HCT116 (cell line): ENCODE measurements at regions not wholly inside any gene's neighbourhood (a gene's known extent, or its start where the extent isn't known, plus 50 kb on each side); places are given as distances from the start of the nearest gene placed in this dataset.

Experiments
- ATAC-seq: fragments of 200-7000 bp; cut with Tn5 transposase; 2 replicates; pipeline ENCODE4 v1.9.1; 2020; ENCODE audit warnings: mild to moderate bottlenecking, moderate library complexity
- BruUV-seq: library from RNA; stranded (reverse); fragments of 400-500 nt; replicated peaks from 2 replicates; lab custom pipeline; 2021; lab: Mats Ljungman, UMichigan
- CTCF ChIA-PET: fragments of 300-600 bp; sonication (Branson Sonifier 250); formaldehyde crosslinking; loops from one replicate; lab custom pipeline; 2021; ENCODE audit warnings: antibody characterized with exemption; lab: Charles Lee
- POLR2A ChIA-PET: fragments of 300-600, 350-600 bp; sonication (Branson Sonifier 250); formaldehyde crosslinking; loops from one replicate; lab custom pipeline; 2021; ENCODE audit warnings: antibody characterized with exemption; lab: Charles Lee
- RAD21 ChIA-PET, 2 experiments: fragments of 300-600 bp; sonication (Branson Sonifier 250); formaldehyde crosslinking; loops; one replicate each; lab custom pipeline; 2023; ENCODE audit warnings: low total read pairs in 2 of 2; ENCODE audit not compliant: uncharacterized antibody in 2 of 2, unreplicated experiment in 2 of 2, low non-redundant PET in 1 of 2; lab: Charles Lee
- DNase-seq: peaks from one replicate; pipeline ENCODE4 v3.0.0-alpha.2; 2010; ENCODE audit warnings: low read depth, low spot score
- H2AFZ ChIP-seq: fragments of 200-600 bp; shearing (Covaris generic), sonication (generic); 2 replicates; pipeline ENCODE4 v1.6.1; 2017; ENCODE audit warnings: low read depth, mixed run types, mixed read lengths, antibody characterized with exemption, low read length; ENCODE audit not compliant: poor library complexity, severe bottlenecking
- H3K27ac ChIP-seq: 2 replicates; pipeline ENCODE4 v1.5.1; 2012; ENCODE audit warnings: low read depth, low read length
- H3K27me3 ChIP-seq: fragments of 200-600 bp; sonication (generic); 2 replicates; pipeline ENCODE4 v1.6.1; 2016; ENCODE audit warnings: mixed run types, low read length, mixed read lengths; ENCODE audit not compliant: insufficient read depth
- H3K36me3 ChIP-seq, 2 experiments: fragments of 200-500 bp in 1 of 2; fragments of 200-600 bp in 1 of 2; sonication (Bioruptor generic) in 1 of 2; sonication (generic) in 1 of 2; 2 replicates each; pipeline versions ENCODE4 v1.5.1 to v1.6.1; 2014 to 2016; ENCODE audit warnings: low read length in 2 of 2, inconsistent platforms in 1 of 2, mixed read lengths in 1 of 2, mixed run types in 1 of 2; ENCODE audit not compliant: insufficient read depth in 2 of 2, control insufficient read depth in 1 of 2
- H3K4me1 ChIP-seq, 2 experiments: fragments of 200-600 bp in 1 of 2; sonication (generic) in 1 of 2; 2 replicates each; pipeline versions ENCODE4 v1.5.1 to v1.6.1; 2012 to 2017; ENCODE audit warnings: low read length in 2 of 2, inconsistent platforms in 1 of 2, mild to moderate bottlenecking in 1 of 2, mixed read lengths in 1 of 2, mixed run types in 1 of 2, moderate library complexity in 1 of 2; ENCODE audit not compliant: insufficient read depth in 2 of 2, control insufficient read depth in 1 of 2
- H3K4me2 ChIP-seq: fragments of 200-600 bp; sonication (generic); 2 replicates; pipeline ENCODE4 v1.6.1; 2017; ENCODE audit warnings: mixed run types, low read length, mixed read lengths
- H3K4me3 ChIP-seq, 2 experiments: fragments of 200-600 bp in 1 of 2; sonication (generic) in 1 of 2; replicated peaks in 1 of 2; 2 replicates each; pipeline ENCODE4 v1.5.1; 2011 to 2016; ENCODE audit warnings: low read length in 2 of 2, control low read depth in 1 of 2, low read depth in 1 of 2, mild to moderate bottlenecking in 1 of 2, mixed read lengths in 1 of 2, mixed run types in 1 of 2
- H3K79me2 ChIP-seq: fragments of 200-600 bp; sonication (generic); 2 replicates; pipeline ENCODE4 v1.6.1; 2017; ENCODE audit warnings: mild to moderate bottlenecking, mixed run types, low read length, moderate library complexity, mixed read lengths; ENCODE audit not compliant: insufficient read depth
- H3K9ac ChIP-seq: fragments of 200-600 bp; sonication (generic); 2 replicates; pipeline ENCODE4 v1.6.1; 2016; ENCODE audit warnings: low read length, mixed read lengths
- H3K9me2 ChIP-seq: fragments of 200-600 bp; sonication (generic), shearing (Covaris generic); 2 replicates; pipeline ENCODE4 v1.6.1; 2017; ENCODE audit warnings: mixed run types, mild to moderate bottlenecking, moderate library complexity; ENCODE audit not compliant: insufficient read depth
- H3K9me3 ChIP-seq, 2 experiments: fragments of 200-500 bp in 1 of 2; fragments of 200-600 bp in 1 of 2; sonication (Bioruptor generic) in 1 of 2; sonication (generic) in 1 of 2; 2 replicates each; pipeline ENCODE4 v1.6.1; 2014 to 2017; ENCODE audit warnings: low read length in 2 of 2, mixed read lengths in 2 of 2, inconsistent platforms in 1 of 2, low read depth in 1 of 2, mild to moderate bottlenecking in 1 of 2, mixed run types in 1 of 2, moderate library complexity in 1 of 2; ENCODE audit not compliant: control insufficient read depth in 1 of 2, insufficient read depth in 1 of 2
- H4K20me1 ChIP-seq: fragments of 200-600 bp; sonication (generic), shearing (Covaris generic); 2 replicates; pipeline ENCODE4 v1.6.1; 2017; ENCODE audit warnings: mixed run types, mild to moderate bottlenecking, moderate library complexity; ENCODE audit not compliant: insufficient read depth
- CEBPB ChIP-seq: IDR thresholded peaks from 2 replicates; pipeline ENCODE4 v1.6.1; 2012; ENCODE audit warnings: low read depth
- EGR1 ChIP-seq: IDR thresholded peaks from 2 replicates; pipeline ENCODE4 v1.6.1; 2012; ENCODE audit warnings: low read depth
- ELF1 ChIP-seq: IDR thresholded peaks from 2 replicates; pipeline ENCODE4 v1.6.1; 2012; ENCODE audit warnings: low read depth, borderline replicate concordance
- EZH2 ChIP-seq: fragments of 200-600 bp; sonication (generic); IDR thresholded peaks from 2 replicates; pipeline ENCODE4 v1.6.1; 2017; ENCODE audit warnings: antibody characterized with exemption, mixed run types
- FOSL1 ChIP-seq: IDR thresholded peaks from 2 replicates; pipeline ENCODE4 v1.6.1; 2012; ENCODE audit warnings: low read depth
- JUND ChIP-seq: IDR thresholded peaks from 2 replicates; pipeline ENCODE4 v1.6.1; 2012
- POLR2A ChIP-seq: IDR thresholded peaks from 2 replicates; pipeline ENCODE4 v1.7.0; 2011; ENCODE audit warnings: borderline replicate concordance; ENCODE audit not compliant: insufficient read depth, insufficient read length; ENCODE audit errors: extremely low read depth
- POLR2AphosphoS5 ChIP-seq: IDR thresholded peaks from 2 replicates; pipeline ENCODE4 v1.6.1; 2011; ENCODE audit warnings: mild to moderate bottlenecking, low read depth, low read length, moderate library complexity
- RAD21 ChIP-seq: IDR thresholded peaks from 2 replicates; pipeline ENCODE4 v1.6.1; 2012; ENCODE audit warnings: low read depth, mild to moderate bottlenecking
- SIN3A ChIP-seq: IDR thresholded peaks from 2 replicates; pipeline ENCODE4 v1.6.1; 2012; ENCODE audit warnings: low read depth
- SP1 ChIP-seq: IDR thresholded peaks from 2 replicates; pipeline ENCODE4 v1.6.1; 2012; ENCODE audit warnings: low read depth
- SRF ChIP-seq: IDR thresholded peaks from 2 replicates; pipeline ENCODE4 v1.6.1; 2012; ENCODE audit warnings: low read depth
- YY1 ChIP-seq: IDR thresholded peaks from 2 replicates; pipeline ENCODE4 v1.6.1; 2011; ENCODE audit warnings: low read length, low read depth, moderate library complexity, mild to moderate bottlenecking; ENCODE audit not compliant: insufficient replicate concordance; ENCODE audit errors: extremely low read depth
- ZFX ChIP-seq: fragments of 450-650 bp; IDR thresholded peaks from 2 replicates; pipeline ENCODE4 v1.6.1; 2017
- ZNF274 ChIP-seq: fragments of 200-500 bp; sonication (Bioruptor generic); IDR thresholded peaks from 2 replicates; pipeline ENCODE4 v1.6.1; 2014; ENCODE audit warnings: mild to moderate bottlenecking, low read depth, low read length, inconsistent platforms
- intact Hi-C: fragments of 100-400 bp; cut with micrococcal nuclease; formaldehyde crosslinking; loops from 2 replicates; pipeline ENCODE4 v1.10.0; 2022
- TF ChIP-seq, protein P1 (sequence below): IDR thresholded peaks from 2 replicates; pipeline ENCODE4 v1.6.1; 2012; ENCODE audit warnings: low read depth
- TF ChIP-seq, protein P2 (sequence below): IDR thresholded peaks from 2 replicates; pipeline ENCODE4 v1.6.1; 2012
- TF ChIP-seq, protein P3 (sequence below): IDR thresholded peaks from 2 replicates; pipeline ENCODE4 v1.6.1; 2011; ENCODE audit warnings: mild to moderate bottlenecking, low read length, moderate library complexity; ENCODE audit not compliant: insufficient replicate concordance; ENCODE audit errors: extremely low read depth
- TF ChIP-seq, protein P4 (sequence below), 3 experiments: fragments of 200-600 bp in 1 of 3; sonication (generic) in 1 of 3; IDR thresholded peaks in 2 of 3; conservative IDR thresholded peaks in 1 of 3; 2 replicates each; pipeline ENCODE4 v1.5.1; 2012 to 2017; ENCODE audit warnings: low read depth in 2 of 3, low read length in 2 of 3, antibody characterized with exemption in 1 of 3, borderline replicate concordance in 1 of 3, control low read depth in 1 of 3, mild to moderate bottlenecking in 1 of 3, mixed read lengths in 1 of 3, mixed run types in 1 of 3, moderate library complexity in 1 of 3; ENCODE audit not compliant: insufficient read depth in 1 of 3
- TF ChIP-seq, protein P5 (sequence below): IDR thresholded peaks from 2 replicates; pipeline ENCODE4 v1.6.1; 2012

DNA sequence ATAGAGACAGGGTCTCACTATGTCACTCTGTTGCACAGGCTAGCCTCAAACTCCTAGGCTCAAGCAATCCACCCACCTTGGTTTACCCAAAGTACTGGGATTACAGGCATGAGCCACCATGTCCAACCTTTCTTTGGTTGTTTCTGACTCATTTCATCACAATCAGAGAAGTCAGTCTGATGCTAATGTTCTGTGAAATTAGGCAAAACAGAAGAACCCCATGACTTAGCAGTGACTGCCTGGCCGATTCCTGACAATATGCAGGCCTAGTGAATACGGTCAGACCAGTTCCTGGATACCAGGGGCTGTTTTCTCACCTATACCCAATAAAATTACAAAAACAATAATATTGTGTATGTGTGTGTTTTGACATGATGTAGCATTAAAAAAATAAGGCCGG, 58.8 kb upstream of the BTN3A2 start:
- ChIA-PET RAD21 (no interaction called here), POLR2A (interaction anchor here (1.0 kb wide), 1 partner anchor 108 kb away, joined by 3 read pairs; no protein-coding TSS in a partner anchor)
- H3K4me3 ChIP-seq, result no peak overlapping the region
- DNase-seq, result no peak
- H3K27ac ChIP-seq, result no peak overlapping the region
- no peaks in the 10 kb centered on the region for H3K9me2 ChIP-seq
- no peaks in the 10 kb centered on the region for H3K9me3 ChIP-seq
- no peak for TF ChIP-seq CEBPB
- TF ChIP-seq SIN3A, result no peak
- no peak for TF ChIP-seq RAD21
- TF ChIP-seq, protein P1, sequence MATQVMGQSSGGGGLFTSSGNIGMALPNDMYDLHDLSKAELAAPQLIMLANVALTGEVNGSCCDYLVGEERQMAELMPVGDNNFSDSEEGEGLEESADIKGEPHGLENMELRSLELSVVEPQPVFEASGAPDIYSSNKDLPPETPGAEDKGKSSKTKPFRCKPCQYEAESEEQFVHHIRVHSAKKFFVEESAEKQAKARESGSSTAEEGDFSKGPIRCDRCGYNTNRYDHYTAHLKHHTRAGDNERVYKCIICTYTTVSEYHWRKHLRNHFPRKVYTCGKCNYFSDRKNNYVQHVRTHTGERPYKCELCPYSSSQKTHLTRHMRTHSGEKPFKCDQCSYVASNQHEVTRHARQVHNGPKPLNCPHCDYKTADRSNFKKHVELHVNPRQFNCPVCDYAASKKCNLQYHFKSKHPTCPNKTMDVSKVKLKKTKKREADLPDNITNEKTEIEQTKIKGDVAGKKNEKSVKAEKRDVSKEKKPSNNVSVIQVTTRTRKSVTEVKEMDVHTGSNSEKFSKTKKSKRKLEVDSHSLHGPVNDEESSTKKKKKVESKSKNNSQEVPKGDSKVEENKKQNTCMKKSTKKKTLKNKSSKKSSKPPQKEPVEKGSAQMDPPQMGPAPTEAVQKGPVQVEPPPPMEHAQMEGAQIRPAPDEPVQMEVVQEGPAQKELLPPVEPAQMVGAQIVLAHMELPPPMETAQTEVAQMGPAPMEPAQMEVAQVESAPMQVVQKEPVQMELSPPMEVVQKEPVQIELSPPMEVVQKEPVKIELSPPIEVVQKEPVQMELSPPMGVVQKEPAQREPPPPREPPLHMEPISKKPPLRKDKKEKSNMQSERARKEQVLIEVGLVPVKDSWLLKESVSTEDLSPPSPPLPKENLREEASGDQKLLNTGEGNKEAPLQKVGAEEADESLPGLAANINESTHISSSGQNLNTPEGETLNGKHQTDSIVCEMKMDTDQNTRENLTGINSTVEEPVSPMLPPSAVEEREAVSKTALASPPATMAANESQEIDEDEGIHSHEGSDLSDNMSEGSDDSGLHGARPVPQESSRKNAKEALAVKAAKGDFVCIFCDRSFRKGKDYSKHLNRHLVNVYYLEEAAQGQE, result no peak
- no peak for TF ChIP-seq POLR2A
- TF ChIP-seq ZFX, result no peak
- TF ChIP-seq, protein P2, sequence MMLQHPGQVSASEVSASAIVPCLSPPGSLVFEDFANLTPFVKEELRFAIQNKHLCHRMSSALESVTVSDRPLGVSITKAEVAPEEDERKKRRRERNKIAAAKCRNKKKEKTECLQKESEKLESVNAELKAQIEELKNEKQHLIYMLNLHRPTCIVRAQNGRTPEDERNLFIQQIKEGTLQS, result no peak
- TF ChIP-seq SRF, result no peak
- TF ChIP-seq FOSL1, result no peak
- TF ChIP-seq JUND, result no peak
- TF ChIP-seq POLR2AphosphoS5, result no peak
- TF ChIP-seq ZNF274, result no peak
- TF ChIP-seq EGR1, result no peak
- no peak for TF ChIP-seq SP1
- no peak for TF ChIP-seq ELF1
- no peak for TF ChIP-seq EZH2
- TF ChIP-seq, protein P3, sequence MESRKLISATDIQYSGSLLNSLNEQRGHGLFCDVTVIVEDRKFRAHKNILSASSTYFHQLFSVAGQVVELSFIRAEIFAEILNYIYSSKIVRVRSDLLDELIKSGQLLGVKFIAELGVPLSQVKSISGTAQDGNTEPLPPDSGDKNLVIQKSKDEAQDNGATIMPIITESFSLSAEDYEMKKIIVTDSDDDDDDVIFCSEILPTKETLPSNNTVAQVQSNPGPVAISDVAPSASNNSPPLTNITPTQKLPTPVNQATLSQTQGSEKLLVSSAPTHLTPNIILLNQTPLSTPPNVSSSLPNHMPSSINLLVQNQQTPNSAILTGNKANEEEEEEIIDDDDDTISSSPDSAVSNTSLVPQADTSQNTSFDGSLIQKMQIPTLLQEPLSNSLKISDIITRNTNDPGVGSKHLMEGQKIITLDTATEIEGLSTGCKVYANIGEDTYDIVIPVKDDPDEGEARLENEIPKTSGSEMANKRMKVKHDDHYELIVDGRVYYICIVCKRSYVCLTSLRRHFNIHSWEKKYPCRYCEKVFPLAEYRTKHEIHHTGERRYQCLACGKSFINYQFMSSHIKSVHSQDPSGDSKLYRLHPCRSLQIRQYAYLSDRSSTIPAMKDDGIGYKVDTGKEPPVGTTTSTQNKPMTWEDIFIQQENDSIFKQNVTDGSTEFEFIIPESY, result no peak
- TF ChIP-seq, protein P4, sequence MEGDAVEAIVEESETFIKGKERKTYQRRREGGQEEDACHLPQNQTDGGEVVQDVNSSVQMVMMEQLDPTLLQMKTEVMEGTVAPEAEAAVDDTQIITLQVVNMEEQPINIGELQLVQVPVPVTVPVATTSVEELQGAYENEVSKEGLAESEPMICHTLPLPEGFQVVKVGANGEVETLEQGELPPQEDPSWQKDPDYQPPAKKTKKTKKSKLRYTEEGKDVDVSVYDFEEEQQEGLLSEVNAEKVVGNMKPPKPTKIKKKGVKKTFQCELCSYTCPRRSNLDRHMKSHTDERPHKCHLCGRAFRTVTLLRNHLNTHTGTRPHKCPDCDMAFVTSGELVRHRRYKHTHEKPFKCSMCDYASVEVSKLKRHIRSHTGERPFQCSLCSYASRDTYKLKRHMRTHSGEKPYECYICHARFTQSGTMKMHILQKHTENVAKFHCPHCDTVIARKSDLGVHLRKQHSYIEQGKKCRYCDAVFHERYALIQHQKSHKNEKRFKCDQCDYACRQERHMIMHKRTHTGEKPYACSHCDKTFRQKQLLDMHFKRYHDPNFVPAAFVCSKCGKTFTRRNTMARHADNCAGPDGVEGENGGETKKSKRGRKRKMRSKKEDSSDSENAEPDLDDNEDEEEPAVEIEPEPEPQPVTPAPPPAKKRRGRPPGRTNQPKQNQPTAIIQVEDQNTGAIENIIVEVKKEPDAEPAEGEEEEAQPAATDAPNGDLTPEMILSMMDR (IDR thresholded peaks at IDR 0.05 in 2 of 3, conservative IDR thresholded peaks at IDR 0.05 in 1 of 3; ENCODE audit: borderline replicate concordance in 1 of 3, insufficient read depth in 1 of 3, low read depth in 2 of 3, low read length in 2 of 3), result no peak
- TF ChIP-seq, protein P5, sequence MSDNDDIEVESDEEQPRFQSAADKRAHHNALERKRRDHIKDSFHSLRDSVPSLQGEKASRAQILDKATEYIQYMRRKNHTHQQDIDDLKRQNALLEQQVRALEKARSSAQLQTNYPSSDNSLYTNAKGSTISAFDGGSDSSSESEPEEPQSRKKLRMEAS, result no peak
- no peak for TF ChIP-seq YY1
- TF ChIP-seq, all 23 proteins: peak for 0
- H3K79me2 ChIP-seq, result no peaks in the 10 kb centered on the region
- no peak overlapping the region for H3K9ac ChIP-seq
- peaks cover 14 to 55% of the 10 kb centered on the region in 2 experiments for H3K4me1 ChIP-seq
- no peak overlapping the region for H2AFZ ChIP-seq
- CTCF ChIA-PET, result no interaction called here
- no peaks in the 10 kb centered on the region for H4K20me1 ChIP-seq
- intact Hi-C loops, result no loop called here
- H3K27me3 ChIP-seq, result no peaks in the 10 kb centered on the region
- ATAC-seq, result no peak
- H3K36me3 ChIP-seq, result no peaks in the 10 kb centered on the region
- H3K4me2 ChIP-seq, result no peak overlapping the region
- no TSS peak for BruUV-seq
